Activated naive CD8-positive, alpha-beta T cell (primary cell): ENCODE measurements at regions not wholly inside any gene's neighbourhood (a gene's known extent, or its start where the extent isn't known, plus 50 kb on each side); places are given as distances from the start of the nearest gene placed in this dataset.
"Not testable (repeated sequence)": the region's sequence is repeated elsewhere in the genome, so short reads cannot be mapped to it uniquely, and the experiment has no call there.

Source experiments
- H3K27ac Mint-ChIP-seq: one replicate; pipeline ENCODE4 v1.8.0; 2021; ENCODE audit warnings: mixed read lengths
- H3K27me3 Mint-ChIP-seq: one replicate; pipeline ENCODE4 v1.8.0; 2021; ENCODE audit warnings: mixed read lengths
- H3K36me3 Mint-ChIP-seq: one replicate; pipeline ENCODE4 v1.8.0; 2021; ENCODE audit warnings: mixed read lengths
- H3K4me1 Mint-ChIP-seq: one replicate; pipeline ENCODE4 v1.8.0; 2021; ENCODE audit warnings: low read depth, mixed read lengths
- H3K4me3 Mint-ChIP-seq: one replicate; pipeline ENCODE4 v1.8.0; 2021; ENCODE audit warnings: mild to moderate bottlenecking, mixed read lengths
- H3K9me3 Mint-ChIP-seq: one replicate; pipeline ENCODE4 v1.8.0; 2021; ENCODE audit warnings: low read depth, mixed read lengths

DNA sequence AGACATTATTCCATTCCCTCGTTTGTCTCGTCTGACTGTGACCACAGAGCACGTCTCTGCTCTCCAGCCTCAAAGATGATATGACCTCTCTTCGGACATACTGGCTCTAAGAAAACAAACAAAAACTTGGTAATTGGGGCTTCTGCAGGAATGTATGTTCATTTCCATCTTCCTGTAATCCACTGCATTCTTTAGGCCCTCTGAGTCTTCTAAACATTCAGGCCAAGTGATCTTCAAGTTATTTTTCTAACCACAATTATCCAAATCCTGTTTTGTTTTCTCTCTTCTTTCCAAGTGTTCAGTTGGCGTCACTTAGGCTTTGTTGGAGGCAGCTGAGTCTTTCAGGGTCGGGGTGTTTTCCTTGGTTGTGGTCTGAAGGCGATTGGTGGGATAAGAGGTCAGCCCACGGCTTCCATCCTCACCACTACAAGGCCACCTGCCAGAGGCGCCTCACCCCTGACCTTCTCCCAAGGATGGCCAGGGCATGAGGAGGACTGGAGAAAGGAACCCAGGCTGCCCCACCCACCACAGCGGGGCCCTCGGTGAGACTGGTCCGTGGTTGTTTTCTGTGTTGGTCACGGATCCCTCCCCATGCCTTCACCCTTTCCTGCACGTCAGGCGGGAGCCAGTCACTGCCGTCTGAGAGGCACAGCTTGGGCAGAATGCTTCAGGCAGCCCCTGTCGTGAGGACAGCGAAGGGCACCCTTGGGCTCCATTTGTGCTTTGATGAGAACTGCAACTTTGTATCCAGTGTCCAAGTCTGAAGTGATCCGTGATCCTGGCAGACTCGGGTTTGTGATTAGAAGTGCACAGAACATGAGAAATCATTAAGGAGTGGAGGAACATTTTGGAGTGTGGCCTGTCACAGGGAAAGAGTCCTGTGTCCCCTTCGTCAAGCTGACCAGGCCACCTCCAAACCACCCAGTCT, 88.6 kb upstream of the FHL2 start:
- Mint-ChIP-seq H3K4me3 (no peak overlapping the region), H3K36me3 (no peaks in the 10 kb centered on the region), H3K27me3 (no peaks in the 10 kb centered on the region), H3K9me3 (no peaks in the 10 kb centered on the region), H3K27ac (no peak overlapping the region), H3K4me1 (no peaks in the 10 kb centered on the region)

DNA sequence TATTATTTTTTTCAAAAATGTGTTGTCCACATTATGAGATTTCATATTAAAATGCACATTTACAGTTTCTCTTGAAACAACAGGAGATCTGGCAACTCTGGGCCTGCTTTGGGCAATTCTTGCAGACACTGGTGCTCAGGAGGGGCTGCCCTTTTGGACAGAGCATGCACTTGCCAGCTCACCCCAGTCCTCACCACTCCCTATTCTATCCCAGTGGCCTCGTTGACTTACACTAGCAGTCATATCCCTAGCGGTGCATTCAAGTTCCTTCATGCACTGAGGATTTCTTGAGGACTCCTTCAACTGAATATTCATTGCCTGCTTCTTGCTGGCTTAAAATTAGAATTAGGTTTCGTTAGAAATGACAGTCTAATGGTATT, 87.9 kb upstream of the FHL2 start:
- H3K4me3 Mint-ChIP-seq = no peak overlapping the region
- no peaks in the 10 kb centered on the region for H3K9me3 Mint-ChIP-seq
- no peaks in the 10 kb centered on the region for H3K4me1 Mint-ChIP-seq
- H3K27me3 Mint-ChIP-seq = no peaks in the 10 kb centered on the region
- H3K36me3 Mint-ChIP-seq = no peaks in the 10 kb centered on the region
- H3K27ac Mint-ChIP-seq = no peak overlapping the region

DNA sequence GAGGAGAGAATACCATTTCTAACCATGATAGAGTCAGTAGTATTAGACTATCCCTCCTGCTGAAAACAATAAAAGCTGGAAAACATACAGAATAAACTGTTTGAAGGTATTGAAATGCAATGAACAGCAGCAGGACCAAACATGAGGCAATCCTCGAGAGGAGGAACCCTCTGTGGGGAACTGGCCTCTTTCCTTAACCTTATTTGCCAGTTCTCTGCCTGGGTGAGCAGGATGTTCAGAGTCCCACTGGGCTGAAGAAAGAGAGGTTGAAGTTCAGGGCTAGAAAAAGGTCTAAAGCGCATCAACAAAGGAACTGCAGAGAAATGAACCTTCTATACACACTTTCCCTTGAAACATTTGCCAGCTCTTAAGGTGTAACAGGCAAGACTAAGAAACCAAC, 79.8 kb upstream of the FHL2 start:
- peaks cover 2% of the 10 kb centered on the region for H3K27me3 Mint-ChIP-seq
- no peaks in the 10 kb centered on the region for H3K9me3 Mint-ChIP-seq
- peaks cover 2% of the 10 kb centered on the region for H3K36me3 Mint-ChIP-seq
- no peak overlapping the region for H3K27ac Mint-ChIP-seq
- H3K4me3 Mint-ChIP-seq = no peak overlapping the region
- H3K4me1 Mint-ChIP-seq = no peaks in the 10 kb centered on the region

DNA sequence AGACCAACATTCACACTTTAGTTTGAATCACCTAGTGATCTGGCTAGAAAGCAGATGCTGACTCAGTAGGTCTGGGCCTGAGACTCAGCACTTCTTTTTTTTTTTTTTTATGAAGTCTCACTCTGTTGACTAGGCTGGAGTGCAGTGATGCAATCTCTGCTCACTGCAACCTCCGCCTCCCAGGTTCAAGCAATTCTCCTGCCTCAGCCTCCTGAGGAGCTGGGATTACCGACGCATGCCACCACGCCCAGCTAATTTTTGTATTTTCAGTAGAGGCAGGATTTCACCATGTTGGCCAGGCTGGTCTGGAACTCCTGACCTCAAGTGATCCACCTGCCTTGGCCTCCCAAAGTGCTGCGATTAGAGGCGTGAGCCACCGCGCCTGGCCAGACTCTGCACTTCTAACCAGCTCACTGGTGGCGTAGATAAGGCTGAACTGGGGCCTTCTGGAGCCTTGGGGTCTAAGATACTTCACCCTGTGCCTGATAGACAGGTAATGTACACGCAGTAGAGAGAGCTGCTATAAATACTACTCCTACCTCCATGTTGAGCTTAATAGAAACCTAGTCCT, 78.3 kb upstream of the FHL2 start:
- not testable (repeated sequence) for H3K4me3 Mint-ChIP-seq, H3K36me3 Mint-ChIP-seq, H3K27ac Mint-ChIP-seq, H3K27me3 Mint-ChIP-seq, H3K9me3 Mint-ChIP-seq, H3K4me1 Mint-ChIP-seq

DNA sequence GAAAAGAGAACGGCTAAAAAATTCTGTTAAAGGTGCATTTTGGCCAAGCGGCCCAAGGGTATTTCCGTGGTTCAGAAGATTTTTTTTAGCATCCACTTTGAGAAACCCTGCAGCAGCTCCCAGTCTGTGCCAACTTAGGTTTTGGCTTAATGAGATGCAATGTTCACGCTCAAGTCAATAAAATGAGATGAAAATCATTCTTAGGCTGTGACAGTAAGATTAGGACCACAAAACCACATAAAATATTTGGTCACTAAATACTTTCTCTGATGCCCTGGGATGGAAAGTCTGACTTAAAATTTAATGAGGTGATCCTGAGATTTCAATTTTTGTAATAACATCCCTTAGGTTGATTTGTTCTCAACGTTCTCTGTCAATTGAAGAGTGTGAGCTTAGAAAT, 74.2 kb upstream of the FHL2 start:
- no peaks in the 10 kb centered on the region for H3K27me3 Mint-ChIP-seq
- no peaks in the 10 kb centered on the region for H3K36me3 Mint-ChIP-seq
- no peak overlapping the region for H3K27ac Mint-ChIP-seq

DNA sequence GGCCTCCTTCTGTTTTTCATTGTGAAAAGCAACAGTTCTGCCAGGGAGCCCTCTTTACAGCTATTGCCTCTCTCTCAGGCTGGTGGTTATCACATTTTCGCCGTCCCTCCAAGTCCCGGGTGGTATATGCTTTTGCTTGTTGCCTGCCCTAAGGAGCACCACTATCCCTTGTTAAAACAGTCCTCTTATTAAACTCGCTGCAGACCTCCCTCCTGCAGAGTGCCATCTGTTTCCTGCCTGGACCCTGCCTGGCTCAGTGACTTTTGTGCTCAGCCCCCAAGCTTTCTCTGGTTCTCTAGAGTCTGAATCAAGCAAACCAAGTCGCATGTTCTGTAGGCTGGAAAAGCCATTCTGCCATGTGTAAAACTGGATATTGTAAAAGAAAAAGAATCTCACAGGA, 72.1 kb upstream of the FHL2 start:
- Mint-ChIP-seq H3K27me3 (no peaks in the 10 kb centered on the region), H3K9me3 (no peaks in the 10 kb centered on the region), H3K36me3 (no peaks in the 10 kb centered on the region), H3K27ac (no peak overlapping the region), H3K4me1 (peaks cover 19% of the 10 kb centered on the region), H3K4me3 (no peak overlapping the region)

More for the DNA sequence above, 74.2 kb upstream of the FHL2 start:
- Mint-ChIP-seq H3K9me3 (no peaks in the 10 kb centered on the region), H3K4me3 (no peak overlapping the region), H3K4me1 (peaks cover 11% of the 10 kb centered on the region)

DNA sequence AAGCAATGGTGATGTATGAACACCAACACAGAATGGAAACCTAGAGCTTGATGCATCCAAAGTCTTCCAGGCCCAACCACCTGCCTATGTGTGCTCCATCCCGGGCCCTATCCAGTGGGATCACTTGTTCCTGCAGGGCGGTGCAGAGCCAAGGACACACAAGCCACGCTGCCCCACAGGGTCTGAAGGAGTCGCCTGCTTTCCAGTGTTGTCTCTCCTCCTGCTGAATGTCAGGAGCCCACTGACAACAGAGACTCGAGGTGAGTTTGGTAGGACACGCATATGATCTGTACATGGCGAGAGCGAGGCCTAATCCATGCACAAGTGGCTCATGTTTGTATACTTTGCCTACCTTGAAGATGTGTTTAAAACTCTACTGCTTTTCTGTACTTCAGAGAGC, 70.9 kb upstream of the FHL2 start:
- H3K4me1 Mint-ChIP-seq = peaks cover 19% of the 10 kb centered on the region
- H3K9me3 Mint-ChIP-seq = no peaks in the 10 kb centered on the region
- no peaks in the 10 kb centered on the region for H3K36me3 Mint-ChIP-seq
- H3K27ac Mint-ChIP-seq = no peak overlapping the region
- H3K4me3 Mint-ChIP-seq = no peak overlapping the region
- H3K27me3 Mint-ChIP-seq = no peaks in the 10 kb centered on the region

DNA sequence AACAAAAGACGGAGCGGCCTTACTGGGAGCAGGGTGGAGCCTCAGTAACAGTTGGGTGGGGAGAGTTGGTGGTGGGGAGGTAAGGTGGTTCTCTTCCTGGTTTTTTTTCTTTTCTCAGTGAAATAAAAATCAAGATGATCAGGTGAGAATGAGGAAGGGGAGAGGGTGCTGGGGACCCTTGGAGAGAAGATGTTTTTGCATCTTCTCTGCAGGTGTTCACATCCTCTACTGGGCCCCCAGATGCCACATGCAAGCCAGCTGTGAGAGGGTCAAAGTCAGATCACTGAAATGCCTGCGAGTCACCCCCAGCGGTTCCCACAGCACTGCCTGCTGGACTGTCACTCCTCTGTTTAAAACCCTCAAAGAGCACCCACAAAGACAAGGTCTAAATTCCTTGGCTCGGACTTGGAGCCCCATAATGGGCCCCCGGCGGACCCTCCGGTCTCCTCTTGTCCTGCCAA, 69.8 kb upstream of the FHL2 start:
- no peaks in the 10 kb centered on the region for H3K27me3 Mint-ChIP-seq
- peak overlapping the region; percentile 70 for H3K4me3 Mint-ChIP-seq
- no peaks in the 10 kb centered on the region for H3K9me3 Mint-ChIP-seq

DNA sequence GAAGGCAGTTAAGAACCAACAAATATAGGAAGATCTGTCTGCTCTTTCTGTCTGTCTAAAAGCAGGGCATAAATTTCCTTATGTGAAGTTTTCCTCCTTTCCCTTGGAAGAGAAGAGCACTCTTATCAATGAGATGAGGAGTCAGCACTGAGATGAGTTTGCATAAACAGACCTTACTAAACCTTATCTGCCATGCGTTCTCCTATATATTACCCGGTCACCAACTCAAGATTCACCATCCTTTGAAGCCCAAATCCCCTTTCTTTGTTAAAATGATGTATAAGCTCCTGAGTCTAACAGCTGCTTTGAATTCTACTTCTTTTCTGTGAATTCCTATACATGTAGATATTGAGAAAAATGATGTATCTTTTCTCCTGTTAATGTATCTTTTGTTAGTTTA, 65.5 kb upstream of the FHL2 start:
- Mint-ChIP-seq H3K27ac (no peak overlapping the region), H3K36me3 (no peaks in the 10 kb centered on the region), H3K27me3 (no peaks in the 10 kb centered on the region), H3K4me1 (peaks cover 19% of the 10 kb centered on the region), H3K9me3 (no peaks in the 10 kb centered on the region), H3K4me3 (no peak overlapping the region)

More for the DNA sequence above, 69.8 kb upstream of the FHL2 start:
- Mint-ChIP-seq H3K27ac (peak overlapping the region; percentile 68), H3K36me3 (no peaks in the 10 kb centered on the region), H3K4me1 (peaks cover 19% of the 10 kb centered on the region)

DNA sequence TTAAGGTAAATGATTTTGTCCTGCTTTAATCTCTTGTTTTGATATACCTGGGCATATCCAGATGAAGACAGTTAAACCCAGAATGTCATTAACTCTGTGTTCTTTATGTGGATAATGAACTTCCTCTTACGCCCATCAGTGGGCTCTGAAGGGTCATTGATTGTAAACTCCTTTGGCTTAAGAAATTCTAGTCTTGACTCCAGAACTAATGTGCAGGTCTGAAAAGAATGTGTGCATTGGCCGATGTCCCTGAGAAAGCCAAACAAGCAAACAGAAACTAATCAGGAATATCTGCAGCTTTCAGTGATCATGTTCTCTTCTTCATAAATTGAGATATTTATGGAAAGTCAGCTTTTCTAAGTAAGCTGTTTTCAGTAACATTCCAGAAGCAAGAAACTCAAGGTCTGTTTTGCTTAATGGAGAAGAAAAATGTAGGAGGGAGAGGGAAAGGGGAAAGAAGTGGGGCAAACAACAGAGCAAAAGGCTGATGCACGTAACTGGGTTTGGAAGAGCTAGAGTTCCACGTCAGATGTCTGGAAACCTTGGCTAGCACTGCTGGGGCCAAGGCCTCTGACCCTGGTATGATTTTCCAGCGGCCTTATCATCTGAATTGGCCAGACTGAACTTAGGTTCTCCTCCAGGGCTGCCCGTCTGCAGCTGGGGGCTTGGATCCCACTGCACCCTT, 61.3 kb upstream of the FHL2 start:
- no peak overlapping the region for H3K27ac Mint-ChIP-seq
- peaks cover 2% of the 10 kb centered on the region for H3K36me3 Mint-ChIP-seq
- no peaks in the 10 kb centered on the region for H3K27me3 Mint-ChIP-seq
- no peaks in the 10 kb centered on the region for H3K4me1 Mint-ChIP-seq
- H3K9me3 Mint-ChIP-seq = no peaks in the 10 kb centered on the region
- H3K4me3 Mint-ChIP-seq = no peak overlapping the region

DNA sequence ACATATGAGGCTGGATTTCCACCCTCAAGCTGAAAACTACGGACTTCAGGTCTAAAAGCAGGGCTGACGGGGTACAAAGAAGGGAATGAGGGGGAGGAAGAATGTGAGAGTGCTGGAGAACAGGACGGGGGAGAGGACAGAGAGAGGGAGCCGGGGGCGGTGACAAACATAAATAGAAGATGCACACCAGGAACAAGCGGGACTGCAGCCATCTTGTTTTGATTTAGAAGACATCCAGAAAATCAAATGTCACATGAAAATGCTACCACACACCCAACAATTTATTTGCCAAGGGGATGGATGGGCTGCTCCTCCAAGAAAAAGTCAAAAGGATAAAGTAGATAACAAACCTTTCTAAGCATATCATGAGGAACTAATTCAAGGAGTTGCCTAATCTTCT, 59.2 kb upstream of the FHL2 start:
- no peak overlapping the region for H3K4me3 Mint-ChIP-seq

DNA sequence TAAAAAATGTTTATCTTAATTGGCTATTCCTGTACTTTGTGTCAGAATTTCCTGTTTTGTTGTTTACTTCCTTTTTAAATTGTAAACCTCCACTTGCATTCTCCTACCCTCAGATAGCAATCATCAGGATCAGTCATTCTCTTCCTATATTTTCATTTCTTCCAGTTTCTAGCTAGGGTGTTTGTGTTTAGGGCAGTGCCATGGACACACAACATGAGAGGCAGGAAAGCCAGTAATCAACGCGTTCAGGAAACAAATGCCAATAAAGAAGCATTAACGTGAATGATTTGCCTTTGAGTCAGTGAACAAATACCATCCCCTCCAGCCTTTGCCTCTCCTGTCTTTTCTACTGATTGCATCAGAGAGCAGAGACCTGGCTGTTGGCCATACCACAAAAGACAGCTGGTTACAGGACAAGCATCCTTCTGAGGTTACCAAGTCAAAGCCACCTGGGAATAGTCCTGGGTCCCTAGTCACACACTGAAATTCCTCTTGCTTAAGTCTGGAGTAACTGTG, 56.7 kb upstream of the FHL2 start:
- Mint-ChIP-seq H3K4me1 (no peaks in the 10 kb centered on the region), H3K36me3 (peaks cover 2% of the 10 kb centered on the region), H3K27me3 (peaks cover 5% of the 10 kb centered on the region), H3K4me3 (no peak overlapping the region), H3K27ac (no peak overlapping the region), H3K9me3 (no peaks in the 10 kb centered on the region)

More for the DNA sequence above, 59.2 kb upstream of the FHL2 start:
- Mint-ChIP-seq H3K36me3 (peaks cover 2% of the 10 kb centered on the region), H3K27me3 (peaks cover 2% of the 10 kb centered on the region), H3K9me3 (no peaks in the 10 kb centered on the region), H3K27ac (no peak overlapping the region), H3K4me1 (no peaks in the 10 kb centered on the region)

DNA sequence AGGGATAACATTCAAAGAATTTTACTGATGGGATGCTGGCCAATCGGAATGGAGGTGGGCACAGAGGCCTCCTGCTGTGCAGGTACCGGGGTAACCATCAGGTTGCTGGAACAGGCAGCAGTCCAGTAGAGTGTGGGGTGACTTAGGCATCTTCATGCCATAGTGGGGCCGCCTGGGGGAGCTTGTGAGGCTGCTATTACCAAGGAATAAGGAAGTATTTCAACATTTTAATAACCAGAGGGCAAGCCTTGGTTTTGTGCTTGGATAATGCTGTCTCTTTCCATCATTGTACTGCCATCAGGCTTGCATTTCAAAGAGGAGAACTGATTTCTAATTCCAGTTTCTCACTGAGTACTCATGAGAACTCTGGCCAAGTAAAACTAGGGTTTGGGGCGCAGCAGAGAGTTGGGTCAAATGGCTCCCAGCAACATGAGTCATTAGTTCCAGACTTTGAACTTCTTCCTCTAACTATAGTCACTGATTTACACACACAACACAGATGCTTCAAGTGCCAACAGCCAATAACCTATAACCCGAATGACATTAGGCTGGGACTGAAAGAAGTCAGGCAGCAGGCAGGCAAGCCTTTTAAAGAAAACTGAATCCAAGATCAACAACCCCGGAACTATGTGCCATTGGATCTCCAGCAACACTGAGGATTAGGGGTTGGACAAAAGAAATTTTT, 56.1 kb upstream of the FHL2 start:
- no peak overlapping the region for H3K27ac Mint-ChIP-seq
- H3K4me1 Mint-ChIP-seq = no peaks in the 10 kb centered on the region
- H3K36me3 Mint-ChIP-seq = peaks cover 2% of the 10 kb centered on the region
- H3K4me3 Mint-ChIP-seq = no peak overlapping the region
- no peaks in the 10 kb centered on the region for H3K9me3 Mint-ChIP-seq
- H3K27me3 Mint-ChIP-seq = peaks cover 6% of the 10 kb centered on the region

DNA sequence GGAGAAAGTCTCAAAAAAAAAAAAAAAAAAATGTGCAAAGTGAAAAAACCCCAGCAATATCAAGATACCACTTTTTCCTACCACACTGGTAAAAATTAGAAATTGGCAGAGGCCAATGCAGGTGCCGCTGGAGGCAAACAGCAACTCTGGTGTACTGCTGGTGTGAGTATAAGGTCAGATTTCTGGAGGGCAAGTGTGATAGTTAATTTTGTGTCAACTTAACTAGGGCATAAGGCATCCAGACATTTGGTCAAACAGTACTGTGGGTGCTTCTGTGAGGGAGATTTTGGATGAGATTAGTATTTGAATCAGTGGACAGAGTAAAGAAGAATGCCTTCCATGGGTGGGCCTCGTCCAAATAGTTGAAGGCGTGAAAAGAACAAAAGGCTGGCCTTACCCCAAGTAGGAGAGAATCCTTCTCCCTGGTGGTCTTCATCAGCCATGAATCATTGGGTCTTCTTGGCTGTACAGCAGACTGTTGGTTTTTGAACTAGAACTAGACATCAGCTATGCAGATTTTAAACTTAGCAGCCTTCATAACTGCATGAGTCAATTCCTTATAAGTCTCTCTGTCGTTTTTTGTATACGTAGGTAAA, 52.8 kb upstream of the FHL2 start:
- Mint-ChIP-seq H3K27me3 (peaks cover 12% of the 10 kb centered on the region), H3K9me3 (no peaks in the 10 kb centered on the region)

More for the DNA sequence above, 52.8 kb upstream of the FHL2 start:
- Mint-ChIP-seq H3K36me3 (no peaks in the 10 kb centered on the region), H3K27ac (no peak overlapping the region), H3K4me1 (no peaks in the 10 kb centered on the region), H3K4me3 (no peak overlapping the region)
